ENCODE measurements at regions not wholly inside any gene's neighbourhood (a gene's known extent, or its start where the extent isn't known, plus 50 kb on each side); places are given as distances from the start of the nearest gene placed in this dataset.

GRCh38 chr11:104625246-104625645 lies 273.0 kb downstream of the CASP12 start:
- Histone ChIP-seq H3K4me1 (ENCODE audit: control insufficient read depth, insufficient read depth, low read length) (no peaks in the 10 kb centered on the region), H3K9ac (ENCODE audit: low read length in 2 of 2) (no peak overlapping the region), H3K27me3 (ENCODE audit: control insufficient read depth in 1 of 2, insufficient read depth in 2 of 2, low read length in 2 of 2) (no peaks in the 10 kb centered on the region), H3K36me3 (ENCODE audit: control insufficient read depth in 2 of 2, insufficient read depth in 2 of 2, low read length in 2 of 2) (no peaks in the 10 kb centered on the region), H3K9me3 (ENCODE audit: control insufficient read depth in 2 of 2, low read length in 2 of 2) (no peaks in the 10 kb centered on the region), H3K27ac (ENCODE audit: low read length) (no peak overlapping the region), H3K4me3 (ENCODE audit: low read length in 2 of 2) (no peak overlapping the region)

DNA sequence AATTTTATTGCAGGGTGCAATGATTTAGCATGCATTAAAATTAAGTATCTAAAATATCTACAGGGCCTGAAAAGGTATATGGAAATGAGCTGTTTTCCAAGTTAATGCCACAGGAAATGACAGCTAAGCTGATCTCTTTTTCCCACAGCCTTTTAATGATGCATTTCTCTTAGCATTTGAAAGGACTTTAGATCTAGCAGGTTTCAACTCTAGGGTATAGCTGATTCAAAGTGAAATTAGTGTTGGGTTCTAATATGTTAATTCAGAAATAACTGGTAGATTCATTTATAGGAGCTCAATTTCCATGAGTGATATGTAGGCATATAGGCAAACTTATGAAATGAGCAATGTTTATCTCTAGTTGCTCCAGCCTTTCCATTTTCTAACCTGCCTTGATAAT lies 274.2 kb downstream of the CASP12 start:
- Histone ChIP-seq H3K4me1 (ENCODE audit: control insufficient read depth, insufficient read depth, low read length) (no peaks in the 10 kb centered on the region), H3K9me3 (ENCODE audit: control insufficient read depth in 2 of 2, low read length in 2 of 2) (no peaks in the 10 kb centered on the region), H3K27ac (ENCODE audit: low read length) (no peak overlapping the region), H3K4me3 (ENCODE audit: low read length in 2 of 2) (no peak overlapping the region), H3K27me3 (ENCODE audit: control insufficient read depth in 1 of 2, insufficient read depth in 2 of 2, low read length in 2 of 2) (no peaks in the 10 kb centered on the region), H3K9ac (ENCODE audit: low read length in 2 of 2) (no peak overlapping the region), H3K36me3 (ENCODE audit: control insufficient read depth in 2 of 2, insufficient read depth in 2 of 2, low read length in 2 of 2) (no peaks in the 10 kb centered on the region)

- H3K9me3 ChIP-seq (ENCODE audit: control insufficient read depth in 2 of 2, low read length in 2 of 2), result no peaks in the 10 kb centered on the region
- H3K4me1 ChIP-seq (ENCODE audit: control insufficient read depth, insufficient read depth, low read length), result no peaks in the 10 kb centered on the region
- H3K27ac ChIP-seq (ENCODE audit: low read length), result no peak overlapping the region
- H3K9ac ChIP-seq (ENCODE audit: low read length in 2 of 2), result no peak overlapping the region
- no peak overlapping the region for H3K4me3 ChIP-seq (ENCODE audit: low read length in 2 of 2)
- no peaks in the 10 kb centered on the region for H3K27me3 ChIP-seq (ENCODE audit: control insufficient read depth in 1 of 2, insufficient read depth in 2 of 2, low read length in 2 of 2)
- no peaks in the 10 kb centered on the region for H3K36me3 ChIP-seq (ENCODE audit: control insufficient read depth in 2 of 2, insufficient read depth in 2 of 2, low read length in 2 of 2)
Measured at GRCh38 chr11:104623518-104623917, 274.7 kb downstream of the CASP12 start.

DNA sequence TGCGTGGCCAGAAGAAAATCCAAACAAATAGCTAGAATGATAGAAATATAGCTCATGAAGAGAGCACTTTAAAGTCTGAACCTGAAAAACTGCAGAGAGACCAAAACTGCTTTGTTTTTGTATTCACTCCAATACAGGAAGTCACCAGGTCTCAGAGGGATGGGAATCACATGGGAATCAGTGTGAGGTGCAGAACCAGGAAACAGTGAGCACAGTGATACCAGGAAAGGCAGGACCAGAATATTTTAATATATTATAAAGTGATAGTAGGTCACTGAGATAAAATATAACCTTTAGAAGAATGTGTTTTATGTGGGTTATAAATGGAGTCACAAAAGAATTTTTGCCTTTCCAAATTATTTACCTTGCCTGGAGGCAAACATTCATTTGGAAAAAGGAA lies 277.3 kb downstream of the CASP12 start:
- H3K4me3 ChIP-seq (ENCODE audit: low read length in 2 of 2), result no peak overlapping the region
- no peaks in the 10 kb centered on the region for H3K9me3 ChIP-seq (ENCODE audit: control insufficient read depth in 2 of 2, low read length in 2 of 2)
- no peak overlapping the region for H3K27ac ChIP-seq (ENCODE audit: low read length)
- no peaks in the 10 kb centered on the region for H3K36me3 ChIP-seq (ENCODE audit: control insufficient read depth in 2 of 2, insufficient read depth in 2 of 2, low read length in 2 of 2)
- no peak overlapping the region for H3K9ac ChIP-seq (ENCODE audit: low read length in 2 of 2)
- H3K4me1 ChIP-seq (ENCODE audit: control insufficient read depth, insufficient read depth, low read length), result no peaks in the 10 kb centered on the region
- H3K27me3 ChIP-seq (ENCODE audit: control insufficient read depth in 1 of 2, insufficient read depth in 2 of 2, low read length in 2 of 2), result no peaks in the 10 kb centered on the region

DNA sequence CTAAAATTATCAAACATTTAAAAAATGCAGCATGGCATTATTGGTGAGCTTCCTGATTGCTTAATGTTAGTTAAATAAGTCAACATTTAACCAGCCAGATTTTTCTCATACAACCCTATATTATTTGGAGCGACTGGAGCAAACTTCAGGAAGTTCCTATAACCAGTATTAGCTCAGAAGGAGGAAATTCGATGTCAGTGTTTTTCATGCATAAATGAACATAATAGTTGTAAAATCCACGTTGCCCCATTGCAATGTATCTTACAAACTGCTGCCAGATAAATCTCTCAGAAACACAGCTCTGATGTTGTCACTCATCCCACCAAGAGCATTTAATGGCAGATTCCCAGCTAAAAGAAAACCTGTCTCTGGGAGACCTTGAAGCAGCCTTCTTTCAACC lies 278.5 kb downstream of the CASP12 start:
- Histone ChIP-seq H3K9me3 (ENCODE audit: control insufficient read depth in 2 of 2, low read length in 2 of 2) (no peaks in the 10 kb centered on the region), H3K27ac (ENCODE audit: low read length) (no peak overlapping the region), H3K4me1 (ENCODE audit: control insufficient read depth, insufficient read depth, low read length) (no peaks in the 10 kb centered on the region)

GRCh38 chr11:104618954-104619353 lies 279.3 kb downstream of the CASP12 start:
- no peaks in the 10 kb centered on the region for H3K4me1 ChIP-seq (ENCODE audit: control insufficient read depth, insufficient read depth, low read length)
- no peak overlapping the region for H3K27ac ChIP-seq (ENCODE audit: low read length)
- no peak overlapping the region for H3K9ac ChIP-seq (ENCODE audit: low read length in 2 of 2)

More for the DNA sequence above, 278.5 kb downstream of the CASP12 start:
- no peaks in the 10 kb centered on the region for H3K36me3 ChIP-seq (ENCODE audit: control insufficient read depth in 2 of 2, insufficient read depth in 2 of 2, low read length in 2 of 2)
- no peak overlapping the region for H3K9ac ChIP-seq (ENCODE audit: low read length in 2 of 2)
- no peaks in the 10 kb centered on the region for H3K27me3 ChIP-seq (ENCODE audit: control insufficient read depth in 1 of 2, insufficient read depth in 2 of 2, low read length in 2 of 2)
- no peak overlapping the region for H3K4me3 ChIP-seq (ENCODE audit: low read length in 2 of 2)

GRCh38 chr11:104614961-104615360 lies 283.3 kb downstream of the CASP12 start:
- no peaks in the 10 kb centered on the region for H3K4me1 ChIP-seq (ENCODE audit: control insufficient read depth, insufficient read depth, low read length)
- no peak overlapping the region for H3K4me3 ChIP-seq (ENCODE audit: low read length in 2 of 2)
- no peaks in the 10 kb centered on the region for H3K36me3 ChIP-seq (ENCODE audit: control insufficient read depth in 2 of 2, insufficient read depth in 2 of 2, low read length in 2 of 2)
- H3K9ac ChIP-seq (ENCODE audit: low read length in 2 of 2), result no peak overlapping the region
- H3K27me3 ChIP-seq (ENCODE audit: control insufficient read depth in 1 of 2, insufficient read depth in 2 of 2, low read length in 2 of 2), result no peaks in the 10 kb centered on the region
- no peaks in the 10 kb centered on the region for H3K9me3 ChIP-seq (ENCODE audit: control insufficient read depth in 2 of 2, low read length in 2 of 2)
- H3K27ac ChIP-seq (ENCODE audit: low read length), result no peak overlapping the region

More at GRCh38 chr11:104618954-104619353, 279.3 kb downstream of the CASP12 start:
- Histone ChIP-seq H3K36me3 (ENCODE audit: control insufficient read depth in 2 of 2, insufficient read depth in 2 of 2, low read length in 2 of 2) (no peaks in the 10 kb centered on the region), H3K27me3 (ENCODE audit: control insufficient read depth in 1 of 2, insufficient read depth in 2 of 2, low read length in 2 of 2) (no peaks in the 10 kb centered on the region), H3K9me3 (ENCODE audit: control insufficient read depth in 2 of 2, low read length in 2 of 2) (no peaks in the 10 kb centered on the region), H3K4me3 (ENCODE audit: low read length in 2 of 2) (no peak overlapping the region)

DNA sequence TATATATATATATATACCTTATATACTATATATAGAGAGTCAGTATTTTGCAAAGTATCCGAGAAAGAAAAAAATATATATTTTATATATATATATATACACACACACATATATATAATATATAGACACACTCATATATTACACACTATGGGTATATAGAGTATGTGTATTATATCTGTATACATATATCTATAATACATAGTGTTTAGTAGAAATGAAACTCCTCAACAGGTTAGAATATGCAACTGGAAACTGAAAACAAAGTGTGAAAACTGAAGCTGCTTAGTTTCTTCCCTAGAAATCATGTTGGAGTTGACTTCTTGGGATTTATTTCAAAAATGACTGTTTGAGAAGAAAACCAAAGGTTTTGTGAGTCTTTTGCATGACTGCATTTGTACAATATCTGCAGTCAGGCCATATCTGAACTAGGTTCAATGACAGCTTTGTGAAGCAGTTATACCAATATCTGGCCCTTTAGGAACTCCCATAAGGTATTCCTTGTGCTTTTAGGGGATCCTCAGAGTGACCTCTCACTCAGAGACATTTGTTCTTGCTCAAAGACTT lies 284.1 kb downstream of the CASP12 start:
- Histone ChIP-seq H3K27me3 (ENCODE audit: control insufficient read depth in 1 of 2, insufficient read depth in 2 of 2, low read length in 2 of 2) (no peaks in the 10 kb centered on the region), H3K9me3 (ENCODE audit: control insufficient read depth in 2 of 2, low read length in 2 of 2) (no peaks in the 10 kb centered on the region), H3K4me3 (ENCODE audit: low read length in 2 of 2) (no peak overlapping the region), H3K9ac (ENCODE audit: low read length in 2 of 2) (no peak overlapping the region), H3K4me1 (ENCODE audit: control insufficient read depth, insufficient read depth, low read length) (no peaks in the 10 kb centered on the region), H3K27ac (ENCODE audit: low read length) (no peak overlapping the region), H3K36me3 (ENCODE audit: control insufficient read depth in 2 of 2, insufficient read depth in 2 of 2, low read length in 2 of 2) (no peaks in the 10 kb centered on the region)

GRCh38 chr11:104610635-104611034 lies 287.6 kb downstream of the CASP12 start:
- no peaks in the 10 kb centered on the region for H3K36me3 ChIP-seq (ENCODE audit: control insufficient read depth in 2 of 2, insufficient read depth in 2 of 2, low read length in 2 of 2)
- no peak overlapping the region for H3K9ac ChIP-seq (ENCODE audit: low read length in 2 of 2)
- no peaks in the 10 kb centered on the region for H3K9me3 ChIP-seq (ENCODE audit: control insufficient read depth in 2 of 2, low read length in 2 of 2)
- H3K4me1 ChIP-seq (ENCODE audit: control insufficient read depth, insufficient read depth, low read length), result no peaks in the 10 kb centered on the region
- no peak overlapping the region for H3K27ac ChIP-seq (ENCODE audit: low read length)
- H3K4me3 ChIP-seq (ENCODE audit: low read length in 2 of 2), result no peak overlapping the region
- no peaks in the 10 kb centered on the region for H3K27me3 ChIP-seq (ENCODE audit: control insufficient read depth in 1 of 2, insufficient read depth in 2 of 2, low read length in 2 of 2)

- H3K4me1 ChIP-seq (ENCODE audit: control insufficient read depth, insufficient read depth, low read length), result no peaks in the 10 kb centered on the region
- H3K4me3 ChIP-seq (ENCODE audit: low read length in 2 of 2), result no peak overlapping the region
- H3K9me3 ChIP-seq (ENCODE audit: control insufficient read depth in 2 of 2, low read length in 2 of 2), result no peaks in the 10 kb centered on the region
- no peak overlapping the region for H3K9ac ChIP-seq (ENCODE audit: low read length in 2 of 2)
- no peaks in the 10 kb centered on the region for H3K36me3 ChIP-seq (ENCODE audit: control insufficient read depth in 2 of 2, insufficient read depth in 2 of 2, low read length in 2 of 2)
- no peaks in the 10 kb centered on the region for H3K27me3 ChIP-seq (ENCODE audit: control insufficient read depth in 1 of 2, insufficient read depth in 2 of 2, low read length in 2 of 2)
- H3K27ac ChIP-seq (ENCODE audit: low read length), result no peak overlapping the region
Measured at GRCh38 chr11:104609311-104610085, 288.8 kb downstream of the CASP12 start.

DNA sequence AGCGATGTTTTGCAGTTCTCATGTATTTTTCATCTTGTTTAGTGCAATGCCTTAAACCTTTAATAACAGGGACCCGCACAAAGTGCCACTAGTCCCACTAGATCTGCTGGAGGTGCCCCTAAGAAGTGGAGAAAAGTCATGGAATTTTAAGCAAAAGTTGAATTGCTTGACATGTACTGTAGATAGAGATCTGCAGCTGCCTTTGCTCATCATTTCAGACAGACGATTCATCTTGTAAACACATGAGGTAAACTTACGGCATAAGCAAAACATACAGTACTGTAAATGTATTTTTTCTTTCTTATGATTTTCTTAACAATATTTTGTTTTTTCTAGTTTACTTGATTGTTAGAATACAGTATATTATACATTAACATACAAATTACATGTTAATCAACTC lies 295.6 kb downstream of the CASP12 start:
- Histone ChIP-seq H3K27me3 (ENCODE audit: control insufficient read depth in 1 of 2, insufficient read depth in 2 of 2, low read length in 2 of 2) (no peaks in the 10 kb centered on the region), H3K27ac (ENCODE audit: low read length) (no peak overlapping the region), H3K4me3 (ENCODE audit: low read length in 2 of 2) (no peak overlapping the region), H3K9ac (ENCODE audit: low read length in 2 of 2) (no peak overlapping the region), H3K9me3 (ENCODE audit: control insufficient read depth in 2 of 2, low read length in 2 of 2) (no peaks in the 10 kb centered on the region), H3K4me1 (ENCODE audit: control insufficient read depth, insufficient read depth, low read length) (no peaks in the 10 kb centered on the region), H3K36me3 (ENCODE audit: control insufficient read depth in 2 of 2, insufficient read depth in 2 of 2, low read length in 2 of 2) (no peaks in the 10 kb centered on the region)
